DMS 273 (cell line): ENCODE measurements at regions not wholly inside any gene's neighbourhood (a gene's known extent, or its start where the extent isn't known, plus 50 kb on each side); places are given as distances from the start of the nearest gene placed in this dataset.
A peak's percentile ranks its signal among the peaks of the same experiment; 100 is the strongest.
"Not testable (repeated sequence)": the region's sequence is repeated elsewhere in the genome, so short reads cannot be mapped to it uniquely, and the experiment has no call there.

ENCODE experiments used
- DNase-seq: peaks from one replicate; lab custom pipeline; 2025; ENCODE audit not compliant: unreplicated experiment; lab: John Stamatoyannopoulos, UW

GRCh38 chr14:30156571-30156970, 228.9 kb upstream of the PRKD1 start:
- DNase-seq = no peak

- DNase-seq = no peak
Observed at GRCh38 chr14:30158299-30158698, 230.7 kb upstream of the PRKD1 start.

DNA sequence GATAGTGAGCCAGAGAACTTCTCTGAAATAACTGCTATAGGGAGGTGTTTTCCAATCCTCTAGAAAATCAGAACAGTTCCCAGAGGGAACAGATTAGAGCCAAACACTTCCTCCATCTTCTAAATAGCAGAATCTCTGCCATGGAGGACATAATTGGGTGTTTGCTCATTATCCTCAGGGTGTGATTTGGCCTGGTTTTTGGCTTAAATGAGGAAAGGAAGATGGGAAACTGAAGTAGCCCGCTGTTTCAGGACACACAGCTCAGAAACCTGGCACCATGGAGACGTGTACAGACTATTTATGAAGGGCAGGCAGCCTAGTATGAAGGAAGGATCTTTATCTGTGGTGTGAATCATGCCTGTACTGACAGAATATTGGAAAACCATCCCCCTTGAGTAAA, 231.7 kb upstream of the PRKD1 start:
- no peak for DNase-seq

GRCh38 chr14:30160608-30161007, 233.0 kb upstream of the PRKD1 start:
- no peak for DNase-seq

- no peak for DNase-seq
Observed at GRCh38 chr14:30162066-30162465, 234.4 kb upstream of the PRKD1 start.

- DNase-seq = no peak
Observed at GRCh38 chr14:30165255-30165654, 237.6 kb upstream of the PRKD1 start.

DNA sequence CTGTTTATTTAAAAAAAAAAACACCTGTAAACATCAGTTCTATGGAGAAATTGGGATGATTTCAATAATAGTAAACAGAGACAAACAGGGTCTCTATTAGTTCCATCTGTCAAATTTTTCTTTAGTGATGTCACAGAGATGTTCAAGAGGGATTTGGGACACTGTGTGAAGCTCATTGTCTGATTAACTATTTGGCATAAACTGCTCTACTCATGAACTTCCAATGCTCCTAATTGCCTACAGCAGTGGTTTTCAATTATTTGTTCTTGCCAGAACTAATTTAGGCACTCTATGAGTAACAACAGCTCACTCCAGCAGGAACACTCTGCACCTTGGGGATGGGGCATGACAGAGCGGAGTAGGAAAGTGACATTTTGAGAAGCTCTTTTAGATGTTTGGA, 250.1 kb upstream of the PRKD1 start:
- DNase-seq = no peak

- DNase-seq = no peak
Observed at GRCh38 chr14:30179381-30180130, 251.9 kb upstream of the PRKD1 start.

GRCh38 chr14:30180219-30180618, 252.6 kb upstream of the PRKD1 start:
- DNase-seq = no peak

- no peak for DNase-seq
Observed at GRCh38 chr14:30185832-30186231, 258.2 kb upstream of the PRKD1 start.

GRCh38 chr14:30191639-30192279, 264.1 kb upstream of the PRKD1 start:
- DNase-seq = no peak

DNA sequence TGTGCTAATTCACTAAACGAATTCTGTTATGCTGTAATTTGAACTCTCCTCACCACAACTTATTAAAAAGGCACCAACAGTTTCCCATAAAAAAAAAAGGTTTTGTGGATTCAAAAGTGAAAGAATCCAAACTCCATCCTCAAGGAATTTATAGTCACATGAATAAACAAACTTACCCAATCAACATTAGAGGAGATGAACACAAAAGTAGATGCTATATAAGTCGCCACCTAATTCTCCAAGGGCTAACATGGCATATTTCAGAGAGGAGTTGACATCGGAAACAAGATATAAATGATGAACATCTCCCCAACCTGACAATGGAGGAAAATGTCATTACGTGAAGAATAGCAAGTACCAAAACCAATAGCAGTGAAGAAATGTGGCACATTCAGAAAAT, 265.5 kb upstream of the PRKD1 start:
- no peak for DNase-seq

DNA sequence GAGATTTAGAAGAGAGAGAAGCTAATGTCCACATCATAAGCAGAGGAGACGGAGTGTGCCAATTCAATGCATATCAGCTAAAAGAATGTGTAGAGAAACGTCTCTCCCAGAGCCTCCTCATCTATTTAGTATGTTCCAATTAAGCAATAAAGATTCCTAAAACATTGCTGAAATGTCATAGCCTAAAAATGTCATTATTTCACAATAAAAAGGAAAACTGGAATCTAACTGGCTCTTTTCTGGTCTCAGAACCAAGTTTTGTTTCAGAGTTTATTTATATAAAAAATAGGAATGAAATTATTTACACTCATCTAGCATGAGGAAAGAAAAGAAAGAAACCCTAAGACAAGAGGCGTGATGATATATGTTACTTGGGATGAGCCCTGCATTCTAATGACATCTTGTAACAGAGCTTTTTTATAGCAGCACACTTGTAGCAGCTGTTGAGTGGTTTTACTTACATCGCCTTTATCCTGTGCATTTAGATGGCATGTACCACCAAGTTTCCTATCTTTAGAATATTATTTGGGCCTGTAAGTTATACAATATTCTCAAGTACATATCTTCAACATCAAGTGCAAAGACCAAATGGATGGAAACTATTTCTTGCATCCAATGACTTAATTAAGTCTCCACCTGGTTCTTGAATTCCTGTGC, 266.3 kb upstream of the PRKD1 start:
- DNase-seq = peak; percentile 25

DNA sequence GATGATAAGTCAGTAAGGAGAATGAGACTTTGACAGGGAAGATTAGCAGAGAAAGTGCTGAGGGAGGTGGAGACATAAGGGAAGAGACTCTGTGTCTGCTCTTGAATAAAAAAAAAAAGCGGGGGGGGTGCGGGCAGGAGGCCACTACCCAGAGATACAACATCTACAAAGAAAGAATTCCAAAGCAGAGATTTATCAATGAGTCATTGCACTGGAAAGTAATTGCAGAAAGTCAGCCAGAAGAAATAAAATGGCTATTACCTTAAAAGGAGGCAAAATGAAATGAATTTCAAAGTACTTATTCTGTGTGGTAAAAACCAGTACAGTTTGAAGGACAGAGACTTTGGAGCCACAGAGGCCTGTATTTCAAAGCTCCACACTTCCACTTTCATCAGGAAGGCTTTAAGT, 267.1 kb upstream of the PRKD1 start:
- DNase-seq = peak; percentile 3

DNA sequence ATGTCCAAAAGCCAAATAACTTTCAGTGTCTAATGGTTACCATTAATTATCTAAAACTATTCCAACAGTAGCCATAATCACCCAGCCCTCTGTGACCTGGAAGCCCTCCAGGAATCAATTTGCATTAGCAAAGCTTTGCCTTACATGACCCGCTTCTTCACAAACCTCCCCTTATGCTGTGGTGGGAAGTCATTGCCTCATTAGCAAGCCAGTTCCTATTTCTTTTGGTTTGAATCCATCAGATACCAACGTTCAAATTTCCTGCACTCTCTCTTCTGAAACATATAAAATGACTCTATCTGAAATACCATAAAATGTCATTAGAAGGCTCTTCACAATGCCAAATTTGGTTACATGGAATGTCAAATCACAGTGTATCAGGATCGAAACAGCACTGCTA, 268.3 kb upstream of the PRKD1 start:
- DNase-seq = peak; percentile 91

GRCh38 chr14:30196861-30197260, 269.2 kb upstream of the PRKD1 start:
- no peak for DNase-seq

- DNase-seq = not testable (repeated sequence)
Observed at GRCh38 chr14:30198720-30199119, 271.1 kb upstream of the PRKD1 start.

DNA sequence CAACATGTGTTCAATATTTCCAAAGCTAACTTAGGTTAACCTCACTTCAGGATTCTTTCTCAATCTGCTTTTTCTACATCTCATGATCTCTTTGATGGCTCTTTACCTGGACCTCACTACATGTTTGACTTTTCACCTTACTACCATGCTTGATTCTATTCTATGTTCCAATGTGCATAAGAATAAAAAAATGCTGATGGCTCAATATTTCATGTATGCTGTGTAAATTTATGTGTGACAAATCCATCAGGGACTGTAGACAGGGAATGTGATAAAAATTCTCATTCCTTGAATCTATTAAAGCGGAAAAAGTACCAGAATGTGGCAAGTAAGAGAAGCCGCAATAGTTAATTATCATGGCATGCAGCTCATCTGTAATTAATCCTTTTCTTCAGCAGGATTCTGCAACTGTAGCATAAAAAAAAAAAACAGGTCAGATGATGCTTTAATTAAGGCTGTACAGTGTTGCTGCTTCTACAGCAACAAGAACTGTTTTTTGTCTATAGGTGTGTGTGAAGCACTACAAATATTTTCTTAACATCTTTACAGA, 276.9 kb upstream of the PRKD1 start:
- no peak for DNase-seq

DNA sequence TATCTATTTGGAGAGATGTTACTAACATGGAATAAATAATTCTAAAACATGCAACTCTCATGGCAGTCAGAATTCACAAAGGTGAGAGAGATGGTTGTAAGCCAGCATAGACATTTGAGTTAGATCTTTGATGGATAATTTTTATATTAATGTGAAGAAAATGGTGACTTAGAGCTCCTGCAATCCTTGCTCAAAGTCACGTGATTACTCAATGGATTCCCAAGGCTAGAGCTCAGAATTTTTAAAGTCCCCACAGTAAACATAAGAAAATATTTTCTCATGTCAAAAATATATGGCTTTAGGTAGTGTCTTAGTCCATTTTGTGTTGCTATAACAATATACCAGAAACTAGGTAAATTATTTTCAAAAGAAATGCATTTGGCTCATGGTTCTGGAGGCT, 281.5 kb upstream of the PRKD1 start:
- DNase-seq = no peak

DNA sequence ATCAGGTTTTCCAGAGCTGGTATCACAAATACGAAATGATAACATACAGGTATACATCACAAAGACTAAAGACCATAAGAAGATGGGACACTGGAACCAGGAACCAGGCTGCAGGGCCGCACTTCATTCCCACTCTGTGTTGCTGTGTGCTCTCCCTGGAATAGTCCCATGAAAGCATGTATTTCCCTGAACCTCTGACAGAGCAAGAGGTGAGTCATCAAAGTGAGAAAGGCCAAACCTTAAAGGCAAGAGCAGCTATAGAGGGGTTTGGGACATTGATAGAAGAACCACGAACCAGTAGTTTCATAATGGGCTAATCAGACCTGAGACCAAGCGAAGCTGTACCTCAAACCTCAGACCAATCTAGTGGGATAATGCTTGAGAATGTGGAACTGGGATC, 283.0 kb upstream of the PRKD1 start:
- DNase-seq = no peak

DNA sequence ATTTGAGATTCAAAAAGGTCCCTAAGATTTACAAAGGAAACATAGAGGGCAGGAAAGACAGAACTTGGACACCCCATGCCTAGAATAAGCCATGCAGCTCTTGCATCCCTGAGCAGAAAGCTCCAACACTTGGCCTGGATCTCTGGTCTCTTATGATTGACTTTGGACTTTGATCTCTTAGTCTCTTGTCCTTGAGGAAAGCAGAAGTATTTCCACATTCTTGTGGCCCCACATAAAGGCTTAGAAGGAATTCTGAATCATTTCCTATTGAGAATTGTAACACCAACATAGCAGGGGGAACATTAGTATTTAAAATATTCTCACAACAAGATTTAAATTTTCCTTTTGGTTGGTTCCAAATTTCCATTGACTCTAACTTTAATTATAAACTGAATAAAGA, 283.7 kb upstream of the PRKD1 start:
- DNase-seq = no peak

- no peak for DNase-seq
Observed at GRCh38 chr14:30214014-30214413, 286.4 kb upstream of the PRKD1 start.
